IMR-90 (cell line): ENCODE measurements at regions not wholly inside any gene's neighbourhood (a gene's known extent, or its start where the extent isn't known, plus 50 kb on each side); places are given as distances from the start of the nearest gene placed in this dataset.

Experiments
- CHD1 ChIP-seq: IDR thresholded peaks from 2 replicates; pipeline ENCODE4 v1.6.1; 2012; ENCODE audit warnings: low read depth, low read length, improper control_type of control experiment
- CTCF ChIP-seq: conservative IDR thresholded peaks from 2 replicates; pipeline ENCODE4 v1.5.1; 2012; ENCODE audit warnings: mild to moderate bottlenecking, low read depth, low read length, improper control_type of control experiment
- MAFK ChIP-seq: IDR thresholded peaks from 2 replicates; pipeline ENCODE4 v1.6.1; 2012; ENCODE audit warnings: low read depth, low read length, improper control_type of control experiment
- POLR2A ChIP-seq: IDR thresholded peaks from 2 replicates; pipeline ENCODE4 v1.6.1; 2012; ENCODE audit warnings: mild to moderate bottlenecking, low read depth, low read length
- SMC3 ChIP-seq: fragments of 150-350 bp; IDR thresholded peaks from 2 replicates; pipeline ENCODE4 v1.6.1; 2016; ENCODE audit warnings: low read depth, mild to moderate bottlenecking, antibody characterized with exemption, low read length, moderate library complexity

GRCh38 chr17:59502800-59503199, 62.6 kb upstream of the DHX40 start:
- TF ChIP-seq CTCF (no peak), MAFK (no peak), POLR2A (no peak), SMC3 (no peak), CHD1 (no peak)
